ENCODE measurements at regions not wholly inside any gene's neighbourhood (a gene's known extent, or its start where the extent isn't known, plus 50 kb on each side); places are given as distances from the start of the nearest gene placed in this dataset.

- Mint-ChIP-seq H3K4me3 (no peak overlapping the region), H3K9me3 (no peaks in the 10 kb centered on the region), H3K27ac (no peak overlapping the region), H3K27me3 (ENCODE audit: insufficient read depth, low read depth, poor library complexity) (no peaks in the 10 kb centered on the region), H3K4me1 (peaks cover 5% of the 10 kb centered on the region; the same call in 1 of the 3 replicates), H3K36me3 (ENCODE audit: low read depth) (no peaks in the 10 kb centered on the region)
- no peaks in the 10 kb centered on the region for H4K20me1 ChIP-seq (replicated peaks; ENCODE audit: insufficient read depth)
- TF ChIP-seq ETS1 (IDR thresholded peaks at IDR 0.05) (no peak), NANOG (IDR thresholded peaks at IDR 0.05; ENCODE audit: borderline replicate concordance) (no peak), ZNF114 (CRISPR knock-in tag; IDR thresholded peaks at IDR 0.05) (no peak), EZH2phosphoT487 (IDR thresholded peaks at IDR 0.05; ENCODE audit: unreplicated experiment) (no peak), CREB1 (CRISPR knock-in tag; IDR thresholded peaks at IDR 0.05; ENCODE audit: low read depth) (no peak), POLR2AphosphoS5 (IDR thresholded peaks at IDR 0.05; ENCODE audit: low read depth) (no peak), EZH2 (IDR thresholded peaks at IDR 0.05; ENCODE audit: low read depth, unreplicated experiment) (no peak), STAT1 (IDR thresholded peaks at IDR 0.05; ENCODE audit: unreplicated experiment) (no peak), ZNF462 (CRISPR knock-in tag; IDR thresholded peaks at IDR 0.05) (no peak), REST (IDR thresholded peaks at IDR 0.05; ENCODE audit: unreplicated experiment) (no peak)
- H3K79me2 ChIP-seq (replicated peaks; ENCODE audit: insufficient read depth), result no peaks in the 10 kb centered on the region
- no peak overlapping the region for H3K4me2 ChIP-seq
- H3K36me3 ChIP-seq (ENCODE audit: insufficient read depth), result no peaks in the 10 kb centered on the region
- peaks cover 10% of the 10 kb centered on the region; the same call in 1 of the 2 replicates for H3K4me1 ChIP-seq (ENCODE audit: insufficient read depth)
- ATAC-seq, result no peak
- no peak overlapping the region for H3K4me3 ChIP-seq
- H2AFZ ChIP-seq, result no peak overlapping the region
- H3K9me2 ChIP-seq (ENCODE audit: insufficient read depth), result no peaks in the 10 kb centered on the region
- no peak overlapping the region for H3K27ac ChIP-seq (ENCODE audit: low read depth)
- no peak for DNase-seq (ENCODE audit: low spot score)
- H3F3A ChIP-seq (replicated peaks; ENCODE audit: low read depth), result no peaks in the 10 kb centered on the region
- H3K27me3 ChIP-seq (ENCODE audit: insufficient read depth), result no peaks in the 10 kb centered on the region
Measured at GRCh38 chr10:57917019-57917418, 350.7 kb downstream of the IPMK start.
